GM12891 (cell line): ENCODE measurements at regions not wholly inside any gene's neighbourhood (a gene's known extent, or its start where the extent isn't known, plus 50 kb on each side); places are given as distances from the start of the nearest gene placed in this dataset.

Source experiments
- PAX5 ChIP-seq: IDR thresholded peaks from 2 replicates; pipeline ENCODE4 v1.6.1; 2011; ENCODE audit warnings: low read length, moderate library complexity, mild to moderate bottlenecking; ENCODE audit not compliant: insufficient read depth, severe bottlenecking
- POLR2A ChIP-seq: IDR thresholded peaks from 2 replicates; pipeline ENCODE4 v1.6.1; 2011; ENCODE audit warnings: low read depth, low read length, control low read depth
- POLR2AphosphoS5 ChIP-seq: IDR thresholded peaks from 2 replicates; pipeline ENCODE4 v1.6.1; 2011; ENCODE audit warnings: low read depth, low read length, control low read depth
- SPI1 ChIP-seq: IDR thresholded peaks from 2 replicates; pipeline ENCODE4 v1.6.1; 2011; ENCODE audit warnings: low read depth, low read length, control low read depth
- TAF1 ChIP-seq: IDR thresholded peaks from 2 replicates; pipeline ENCODE4 v1.6.1; 2011; ENCODE audit warnings: low read depth, low read length, control low read depth

- no peak for TF ChIP-seq POLR2A
- TF ChIP-seq SPI1: no peak
- no peak for TF ChIP-seq POLR2AphosphoS5
- no peak for TF ChIP-seq PAX5
- no peak for TF ChIP-seq TAF1
Measured at GRCh38 chr1:80044662-80045061, 1038.1 kb upstream of the ADGRL4 start.
